WI38 (cell line): ENCODE measurements at regions not wholly inside any gene's neighbourhood (a gene's known extent, or its start where the extent isn't known, plus 50 kb on each side); places are given as distances from the start of the nearest gene placed in this dataset.
"Not testable (repeated sequence)": the region's sequence is repeated elsewhere in the genome, so short reads cannot be mapped to it uniquely, and the experiment has no call there.

Source experiments
- H3K4me3 ChIP-seq: 2 replicates; pipeline ENCODE4 v1.5.1; 2011; ENCODE audit warnings: low read depth, mild to moderate bottlenecking, control low read depth, low read length
- CTCF ChIP-seq: IDR thresholded peaks from 2 replicates; pipeline ENCODE4 v1.5.1; 2012; ENCODE audit warnings: low read depth, mild to moderate bottlenecking, control low read depth, low read length

- no peak overlapping the region for H3K4me3 ChIP-seq
- TF ChIP-seq CTCF = no peak
Measured at GRCh38 chr20:57819691-57820380, 110.0 kb upstream of the PMEPA1 start.

GRCh38 chr20:57819291-57819690, 109.5 kb upstream of the PMEPA1 start:
- H3K4me3 ChIP-seq = no peak overlapping the region
- no peak for TF ChIP-seq CTCF

GRCh38 chr20:57818418-57819181, 108.8 kb upstream of the PMEPA1 start:
- TF ChIP-seq CTCF = no peak

GRCh38 chr20:57815405-57815804, 105.6 kb upstream of the PMEPA1 start:
- TF ChIP-seq CTCF = no peak
- no peak overlapping the region for H3K4me3 ChIP-seq

More at GRCh38 chr20:57818418-57819181, 108.8 kb upstream of the PMEPA1 start:
- H3K4me3 ChIP-seq = no peak overlapping the region

GRCh38 chr20:57814529-57814928, 104.7 kb upstream of the PMEPA1 start:
- no peak for TF ChIP-seq CTCF
- H3K4me3 ChIP-seq = no peak overlapping the region

- TF ChIP-seq CTCF = no peak
- no peak overlapping the region for H3K4me3 ChIP-seq
Measured at GRCh38 chr20:57813509-57814269, 103.9 kb upstream of the PMEPA1 start.

- H3K4me3 ChIP-seq = not testable (repeated sequence)
Measured at GRCh38 chr20:57812632-57813031, 102.8 kb upstream of the PMEPA1 start.
